ENCODE measurements at regions not wholly inside any gene's neighbourhood (a gene's known extent, or its start where the extent isn't known, plus 50 kb on each side); places are given as distances from the start of the nearest gene placed in this dataset.

DNA sequence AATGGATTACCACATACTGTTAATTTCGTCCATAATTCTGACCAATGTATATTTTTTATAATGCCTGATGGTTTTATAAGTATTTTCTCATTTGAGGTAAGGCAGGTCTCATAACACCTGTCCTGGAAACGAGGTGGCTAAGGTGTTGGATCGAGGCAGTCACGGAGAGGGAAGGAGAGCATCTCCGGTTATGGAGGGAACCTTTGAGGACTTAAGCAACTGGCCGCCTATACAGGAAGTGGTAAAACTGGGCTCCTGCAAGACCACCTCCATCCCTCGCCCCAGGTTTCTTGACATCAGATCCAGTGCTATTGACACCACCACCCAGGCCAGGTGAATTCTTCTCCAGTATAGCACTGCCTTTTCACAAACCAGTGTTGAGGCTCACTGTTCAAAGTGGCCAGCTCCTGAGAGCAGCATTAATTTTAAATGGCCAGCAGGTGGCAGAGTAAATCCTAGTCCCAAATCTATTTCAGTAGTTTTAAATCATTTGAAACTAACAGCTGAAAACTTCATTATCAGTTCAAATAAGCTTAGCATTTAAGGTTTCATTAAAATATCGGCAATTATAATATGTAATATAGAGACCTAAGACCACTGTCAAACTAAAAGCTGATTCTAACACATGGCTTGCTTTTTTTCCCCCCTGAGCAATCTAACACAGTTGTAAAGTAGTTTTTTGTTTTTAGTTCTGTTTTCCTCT lies 100.8 kb downstream of the PPM1A start:
- DNase-seq = peak in 29 of 42 donors; percentile 4 to 77 (median 42)
- intact Hi-C loops (cut with DNase I) = loop anchor here (10.0 kb wide), 1 partner anchor 215 kb away; no protein-coding TSS in a partner anchor

DNA sequence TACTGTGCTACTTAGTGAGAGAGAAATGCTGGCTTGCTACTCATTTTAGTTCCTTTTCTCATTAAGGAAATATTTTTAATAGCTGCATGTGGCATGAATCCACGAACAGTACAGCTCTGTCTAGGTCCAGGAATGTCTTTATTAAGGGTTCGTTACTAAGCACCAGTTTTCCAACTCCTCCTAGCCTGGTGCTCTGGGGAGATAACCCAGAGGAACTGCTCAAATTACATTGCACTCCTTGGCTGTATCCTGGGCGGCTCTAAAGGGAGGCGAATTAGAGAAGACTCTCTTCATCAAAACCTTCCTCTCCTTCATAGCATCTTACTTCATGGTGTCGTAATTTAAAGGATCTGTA lies 101.3 kb downstream of the PPM1A start:
- no peak for DNase-seq
- intact Hi-C loops (cut with DNase I) = loop anchor here (10.0 kb wide), 1 partner anchor 214 kb away; no protein-coding TSS in a partner anchor

DNA sequence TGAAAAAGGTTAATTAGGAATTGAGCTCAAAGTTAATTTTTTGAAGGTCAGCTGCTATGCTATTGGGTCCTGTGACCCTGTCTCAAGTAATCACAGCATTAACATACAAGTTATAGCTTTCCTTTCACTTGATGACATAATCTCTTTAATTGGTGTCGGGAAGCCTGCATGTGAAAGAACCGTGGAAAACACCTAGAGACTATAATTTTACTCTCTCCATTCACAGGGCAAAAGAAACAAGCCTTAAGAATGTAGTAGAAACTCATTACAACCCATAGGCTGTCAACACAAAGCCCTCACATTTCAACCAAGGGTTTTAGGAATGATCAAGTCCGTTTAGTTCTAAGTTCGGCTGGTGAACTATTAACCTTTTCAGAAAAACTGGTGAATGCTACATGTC lies 104.4 kb downstream of the PPM1A start:
- DNase-seq = no peak
- intact Hi-C loops (cut with DNase I) = loop anchor here (10.0 kb wide), 1 partner anchor 211 kb away; no protein-coding TSS in a partner anchor

DNA sequence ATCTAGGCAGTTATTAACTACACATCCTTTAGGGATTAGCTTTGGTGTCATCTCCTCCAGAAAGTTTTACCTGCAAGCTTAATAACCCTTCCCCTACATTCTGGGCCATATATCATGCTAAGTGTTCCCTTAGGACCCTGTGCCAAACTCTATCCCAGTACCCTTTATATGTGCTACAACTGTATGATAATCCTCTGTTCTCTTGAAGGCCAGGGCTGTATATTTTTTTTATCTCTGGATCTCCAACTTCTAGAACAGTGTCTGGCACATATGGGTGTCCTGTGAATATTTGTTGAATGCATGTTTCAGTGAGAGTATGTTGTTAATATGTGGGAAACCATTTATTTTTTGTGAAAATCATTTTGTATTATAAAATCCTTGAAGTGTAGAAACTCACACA lies 106.7 kb downstream of the PPM1A start:
- no peak for DNase-seq
- intact Hi-C loops (cut with DNase I) = loop anchor here (10.0 kb wide), 1 partner anchor 209 kb away; no protein-coding TSS in a partner anchor

DNA sequence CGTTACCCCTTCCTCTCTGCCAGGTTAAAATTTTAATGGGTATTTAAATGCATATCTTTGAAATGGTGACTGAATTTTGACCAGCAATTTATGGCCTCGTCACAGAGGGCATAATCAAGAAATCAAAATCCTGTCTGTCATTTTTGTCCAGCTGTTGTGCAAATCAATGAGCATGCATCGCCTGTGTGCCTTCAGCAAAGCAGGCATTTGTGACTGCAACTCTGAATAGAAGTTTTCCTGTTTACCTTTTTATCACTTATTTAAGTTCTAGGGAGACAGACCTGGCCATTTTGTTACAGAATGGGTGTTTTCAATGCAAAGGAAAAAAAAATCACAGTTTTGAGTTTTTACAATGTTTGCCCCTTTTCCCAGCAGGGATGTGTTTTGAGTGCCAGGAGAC lies 107.4 kb downstream of the PPM1A start:
- DNase-seq = no peak
- intact Hi-C loops (cut with DNase I) = loop anchor here (10.0 kb wide), 1 partner anchor 208 kb away; no protein-coding TSS in a partner anchor

DNA sequence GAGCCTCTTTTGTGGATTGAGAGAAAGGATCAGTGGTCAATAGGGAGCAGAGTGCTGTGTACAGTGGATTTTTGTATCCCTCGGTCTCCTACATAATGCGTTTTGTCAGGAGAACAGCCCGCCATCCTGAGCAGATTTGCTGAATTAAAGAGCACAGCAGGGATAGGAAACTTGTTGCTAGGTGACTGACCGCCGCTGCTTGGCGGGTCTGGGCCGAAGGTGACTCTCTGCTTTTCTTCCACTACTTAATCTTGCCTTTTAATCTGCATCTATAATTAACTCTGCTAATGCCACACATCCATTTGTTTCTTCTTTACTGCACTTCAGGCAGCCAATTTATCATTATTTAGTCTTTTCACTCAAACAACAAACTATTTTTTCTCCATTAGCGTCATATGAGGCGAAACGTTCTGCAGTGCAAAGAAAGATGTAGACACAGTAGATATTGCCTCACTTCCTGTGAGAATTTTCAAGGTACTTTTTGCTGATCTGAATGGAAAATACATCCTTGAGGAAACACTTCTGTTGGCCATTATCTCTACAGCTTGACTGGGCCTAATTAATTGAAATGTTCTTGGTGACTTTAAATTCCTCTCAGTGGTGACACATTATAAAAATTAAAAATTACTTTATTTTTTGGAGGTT lies 108.0 kb downstream of the PPM1A start:
- DNase-seq = peak in 1 of 42 donors; percentile 2
- intact Hi-C loops (cut with DNase I) = loop anchor here (10.0 kb wide), 1 partner anchor 208 kb away; no protein-coding TSS in a partner anchor

DNA sequence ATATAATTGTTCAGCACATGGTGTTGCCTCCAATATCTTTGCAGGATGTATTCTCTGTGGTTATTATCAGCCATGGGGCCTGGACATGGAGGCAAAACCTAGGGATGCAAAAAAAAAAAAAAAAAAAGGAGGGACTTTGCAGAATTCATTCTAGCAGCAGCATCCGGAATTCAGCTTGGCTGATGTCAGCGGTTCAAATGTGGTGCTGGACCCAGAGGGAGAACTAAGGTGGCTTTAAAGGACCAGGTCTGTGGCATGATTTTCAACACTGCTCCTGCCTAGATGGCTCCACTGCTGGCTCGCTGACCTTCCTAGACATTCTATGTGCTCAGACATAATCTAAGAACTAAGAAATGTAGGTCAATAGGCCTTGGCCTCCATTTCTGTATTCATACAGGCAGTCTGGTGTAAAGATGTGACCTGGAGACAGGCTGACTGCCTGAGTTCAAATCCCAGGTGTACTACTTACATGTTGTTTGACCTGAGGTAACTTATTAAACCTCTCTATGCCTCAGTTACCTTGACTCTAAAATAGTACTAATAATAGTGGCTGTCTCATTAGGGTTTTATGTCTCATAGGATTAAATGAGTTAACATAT lies 108.6 kb downstream of the PPM1A start:
- DNase-seq = no peak
- intact Hi-C loops (cut with DNase I) = loop anchor here (10.0 kb wide), 1 partner anchor 207 kb away; no protein-coding TSS in a partner anchor

DNA sequence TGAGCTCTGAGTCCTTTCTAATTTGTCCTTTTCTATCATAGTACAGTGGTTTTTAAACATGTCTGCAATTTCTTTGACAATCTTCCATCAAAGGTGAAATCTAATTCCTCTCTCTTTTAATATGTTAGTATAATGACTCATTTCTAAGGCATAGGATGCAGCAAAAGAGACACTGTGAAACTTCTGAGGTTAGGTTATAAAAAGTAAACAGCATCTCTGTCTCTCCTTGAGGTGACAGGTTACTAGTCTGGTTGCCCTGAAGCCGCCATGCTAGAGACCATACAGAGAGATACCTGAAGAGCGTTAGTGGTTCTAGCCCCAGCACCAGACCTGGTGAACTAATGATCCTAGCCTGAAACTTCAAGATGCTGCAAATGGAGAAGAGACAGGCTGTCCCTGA lies 114.3 kb downstream of the PPM1A start:
- intact Hi-C loops (cut with DNase I) = no loop called here
- DNase-seq = no peak

DNA sequence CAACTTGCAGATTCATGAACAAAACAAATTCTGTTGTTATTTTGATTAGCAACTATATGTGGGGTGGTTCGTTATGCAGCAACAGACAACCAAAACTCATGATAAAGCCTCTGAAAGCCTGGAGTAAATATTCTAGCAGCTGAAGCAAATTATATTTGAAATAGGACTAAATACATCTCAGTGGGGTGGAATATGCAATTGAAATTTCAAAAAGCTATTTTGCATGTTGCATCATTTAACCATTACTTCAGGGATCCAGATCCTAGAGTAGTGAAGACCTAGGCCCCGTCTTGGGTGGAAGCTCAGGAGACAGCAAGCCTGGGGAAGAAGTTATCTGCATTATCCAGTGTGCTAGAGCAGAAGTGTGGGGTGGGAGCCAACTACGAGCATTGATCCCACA lies 114.7 kb downstream of the PPM1A start:
- DNase-seq = no peak
- intact Hi-C loops (cut with DNase I) = no loop called here

DNA sequence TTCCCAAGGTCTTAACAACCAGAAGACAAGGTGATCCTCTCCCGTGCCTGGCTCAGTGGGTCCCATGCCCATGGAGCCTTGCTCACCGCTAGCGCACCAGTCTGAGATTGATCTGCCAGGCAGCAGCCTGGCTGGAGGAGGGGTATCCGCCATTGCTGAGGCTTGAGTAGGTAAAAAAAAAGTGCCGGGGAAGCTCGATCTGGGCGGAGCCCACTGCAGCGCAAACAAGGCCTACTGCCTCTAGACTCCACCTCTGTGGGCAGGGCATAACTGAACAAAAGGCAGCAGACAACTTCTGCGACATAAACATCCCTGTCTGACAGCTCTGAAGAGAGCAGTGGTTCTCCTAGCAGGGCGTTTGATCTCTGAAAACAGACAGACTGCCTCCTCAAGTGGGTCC lies 104.0 kb downstream of the C14orf39 start:
- DNase-seq = no peak
- intact Hi-C loops (cut with DNase I) = no loop called here

Measured in head of caudate nucleus (tissue), 42 donors.